HG02759 (cell line): ENCODE measurements at regions not wholly inside any gene's neighbourhood (a gene's known extent, or its start where the extent isn't known, plus 50 kb on each side); places are given as distances from the start of the nearest gene placed in this dataset.

ENCODE experiments used
- ATAC-seq: cut with Tn5 transposase; IDR thresholded peaks from one replicate; pipeline ENCODE4 v1.9.1; 2021; ENCODE audit warnings: mild to moderate bottlenecking, moderate library complexity; ENCODE audit not compliant: unreplicated experiment

GRCh38 chr9:118029425-118029824 is 325.2 kb downstream of the TLR4 start:
- no peak for ATAC-seq

- ATAC-seq = no peak
Observed at GRCh38 chr9:118034701-118035100, 330.5 kb downstream of the TLR4 start.

DNA sequence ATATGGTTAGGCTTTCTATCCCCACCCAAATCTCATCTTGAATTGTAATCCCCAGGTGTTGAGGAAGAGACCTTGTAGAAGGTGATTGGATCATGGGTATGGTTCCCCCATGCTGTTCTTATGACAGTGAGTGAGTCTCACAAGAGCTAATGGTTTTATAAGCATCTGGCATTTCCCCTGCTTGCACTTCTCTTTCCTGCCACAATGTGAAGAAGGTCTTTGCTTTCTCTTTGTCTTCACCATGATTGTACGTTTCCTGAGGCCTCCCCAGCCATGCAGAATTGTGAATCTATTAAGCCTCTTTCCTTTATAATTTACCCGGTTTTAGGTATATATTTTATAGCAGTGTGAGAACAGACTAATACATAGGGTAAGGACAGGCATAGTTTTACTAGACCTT is 334.5 kb downstream of the TLR4 start:
- no peak for ATAC-seq

DNA sequence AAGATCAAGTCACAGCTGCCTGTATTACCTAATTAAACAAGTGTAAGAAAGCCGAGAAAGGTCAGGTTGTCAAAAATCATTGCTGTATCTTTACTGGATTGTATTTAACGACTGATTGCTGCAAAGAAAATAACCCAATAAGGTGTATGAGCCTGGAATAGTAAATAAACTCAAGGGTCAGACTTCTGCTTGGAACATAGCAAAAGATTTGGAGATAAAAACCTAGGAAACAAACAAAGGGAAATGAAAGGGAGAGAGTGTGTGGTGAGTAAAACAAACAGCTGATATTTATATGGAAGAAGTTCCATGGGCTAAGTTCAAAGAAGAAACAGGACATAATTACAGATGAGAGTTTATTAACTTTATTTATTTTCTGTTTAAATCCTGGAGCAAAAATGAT is 354.0 kb downstream of the TLR4 start:
- ATAC-seq = no peak

DNA sequence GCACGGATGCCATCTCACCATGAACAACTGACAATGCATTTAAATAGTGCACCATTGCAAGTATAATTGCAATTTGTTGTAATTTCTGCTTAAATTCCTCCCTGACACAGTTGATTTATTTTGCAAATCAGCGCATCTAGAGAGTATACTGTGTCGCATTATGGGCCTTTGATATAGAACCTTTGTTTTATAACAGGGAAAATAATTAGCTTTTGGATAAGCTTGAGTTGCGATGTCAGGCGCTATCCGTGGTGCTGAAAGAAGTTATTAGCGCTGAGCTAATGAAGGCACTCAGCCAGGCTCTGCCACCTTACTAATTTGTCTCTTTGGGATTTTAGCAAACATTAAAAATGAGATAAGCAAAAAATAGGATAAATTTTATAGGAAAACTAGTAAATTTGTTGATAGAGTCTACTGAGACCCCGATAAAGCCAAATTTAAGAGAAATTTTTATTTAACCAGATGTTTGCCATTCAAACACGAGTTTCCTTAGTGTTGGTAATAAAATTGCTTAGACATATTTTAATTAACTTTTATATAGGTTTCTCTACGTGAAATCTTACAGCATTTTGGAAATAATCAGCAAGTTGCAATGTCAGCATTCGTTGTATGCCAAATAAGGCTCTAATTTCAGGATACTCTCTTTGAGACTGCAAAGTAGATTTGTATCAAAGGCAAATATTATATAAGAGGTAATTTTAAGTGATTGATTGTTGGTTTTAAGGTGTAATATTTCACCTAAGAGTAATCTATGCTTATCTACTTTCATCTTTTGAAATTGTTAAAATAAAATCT is 355.5 kb downstream of the TLR4 start:
- ATAC-seq = no peak

GRCh38 chr9:118083161-118083560 is 379.0 kb downstream of the TLR4 start:
- ATAC-seq = no peak

- ATAC-seq = no peak
Observed at GRCh38 chr9:118088090-118088489, 383.9 kb downstream of the TLR4 start.

GRCh38 chr9:118091226-118091625 is 387.0 kb downstream of the TLR4 start:
- ATAC-seq = no peak

GRCh38 chr9:118091711-118092500 is 387.7 kb downstream of the TLR4 start:
- no peak for ATAC-seq

GRCh38 chr9:118094387-118094786 is 390.2 kb downstream of the TLR4 start:
- no peak for ATAC-seq

- ATAC-seq = no peak
Observed at GRCh38 chr9:118100529-118101419, 396.6 kb downstream of the TLR4 start.

- ATAC-seq = no peak
Observed at GRCh38 chr9:118104363-118104762, 400.2 kb downstream of the TLR4 start.

GRCh38 chr9:118108971-118109370 is 404.8 kb downstream of the TLR4 start:
- no peak for ATAC-seq

- ATAC-seq = no peak
Observed at GRCh38 chr9:118109542-118109941, 405.3 kb downstream of the TLR4 start.

DNA sequence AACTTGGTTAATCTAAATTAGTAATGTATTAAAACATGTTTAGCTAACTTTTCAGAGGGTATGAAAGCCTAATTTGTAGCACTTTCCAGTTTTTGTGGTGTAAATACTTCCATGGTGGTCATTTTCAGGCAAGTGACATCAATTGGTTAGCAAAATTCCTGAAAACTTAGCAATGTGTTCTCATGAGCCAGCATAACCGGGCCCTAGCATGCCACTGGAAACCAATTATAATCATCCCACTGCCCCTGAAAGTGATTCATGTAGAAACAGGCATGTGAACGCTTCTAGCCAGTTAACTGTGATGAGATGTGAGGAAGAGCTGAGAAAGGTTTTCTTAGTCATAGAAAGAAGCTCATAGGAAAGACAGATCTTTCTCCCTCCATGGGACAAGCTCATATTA is 417.2 kb downstream of the TLR4 start:
- no peak for ATAC-seq

DNA sequence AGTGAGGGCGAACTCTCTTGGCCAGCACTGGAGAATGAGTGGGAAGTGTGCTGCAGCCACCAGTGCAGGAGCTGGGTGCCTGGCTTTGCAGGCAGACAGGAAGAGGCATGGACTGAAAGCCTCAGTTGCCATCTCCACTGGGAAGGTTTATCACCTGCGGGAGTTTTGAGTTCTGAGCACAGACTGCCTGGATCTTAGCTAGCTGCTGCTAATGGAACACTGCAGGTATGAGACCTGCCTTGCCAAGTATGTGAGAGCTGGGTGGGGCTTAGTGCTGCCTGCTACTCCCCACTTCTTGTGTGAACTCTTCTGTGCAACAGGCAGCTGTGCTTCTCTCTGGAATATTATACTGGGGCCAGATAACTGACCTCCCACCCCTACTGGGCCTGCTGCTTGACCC is 424.1 kb downstream of the TLR4 start:
- ATAC-seq = no peak

DNA sequence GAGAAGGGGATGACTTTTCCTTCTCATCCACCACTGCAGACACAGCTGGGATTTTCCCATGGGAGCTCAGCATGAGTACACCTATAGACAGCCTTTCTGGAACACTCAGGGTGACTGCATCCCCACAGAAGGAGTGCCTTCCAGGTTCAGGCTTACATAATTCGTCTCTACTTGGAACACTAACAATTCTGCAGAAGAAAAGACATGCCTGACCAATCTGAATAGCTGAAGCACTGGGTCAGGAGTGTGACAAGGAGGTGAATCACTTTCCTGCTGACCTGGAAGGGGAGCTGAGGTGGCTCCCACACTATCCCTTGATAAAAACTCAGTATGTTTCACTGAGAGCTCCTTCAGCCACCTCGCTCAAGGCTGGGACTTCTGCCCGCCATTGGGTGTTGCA is 425.3 kb downstream of the TLR4 start:
- ATAC-seq = no peak

GRCh38 chr9:118148990-118149389 is 444.8 kb downstream of the TLR4 start:
- ATAC-seq = no peak

GRCh38 chr9:118156846-118157245 is 452.6 kb downstream of the TLR4 start:
- no peak for ATAC-seq

DNA sequence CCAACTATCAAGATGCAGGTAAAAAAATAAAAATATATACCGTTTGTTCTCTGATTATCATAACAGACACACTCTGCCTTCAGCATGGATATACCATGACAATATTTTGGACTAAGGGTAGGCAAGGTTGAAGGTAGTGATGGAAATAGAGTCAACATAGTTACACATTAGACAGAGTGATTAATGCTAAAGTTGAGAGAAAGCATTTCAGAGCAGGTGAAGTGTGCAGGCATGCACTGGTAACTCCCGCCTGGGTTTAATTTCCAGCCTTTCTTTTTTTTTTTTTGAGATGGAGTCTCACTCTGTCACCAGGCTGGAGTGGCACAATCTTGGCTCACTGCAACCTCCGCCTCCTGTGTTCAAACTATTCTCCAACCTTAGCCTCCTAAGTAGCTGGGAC is 458.5 kb downstream of the TLR4 start:
- no peak for ATAC-seq

DNA sequence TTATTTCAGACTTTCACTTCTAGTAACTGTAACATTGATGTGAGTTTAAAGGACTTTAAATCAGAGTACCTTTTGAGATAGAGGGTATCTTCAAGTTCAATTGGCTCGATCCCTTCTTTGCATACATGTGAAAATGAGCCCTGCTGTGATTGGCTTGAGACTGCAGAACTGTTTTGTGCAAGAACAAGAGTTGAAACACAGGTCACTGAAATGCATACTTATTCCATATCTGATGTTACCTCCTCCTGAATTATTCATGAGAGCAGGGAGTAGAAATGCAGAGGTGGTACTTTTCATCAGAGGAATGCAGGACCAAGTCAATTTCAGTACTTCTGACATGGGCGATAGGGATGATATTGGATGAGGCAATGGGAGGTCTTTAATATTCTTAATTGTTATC is 459.5 kb downstream of the TLR4 start:
- ATAC-seq = no peak
